ENCODE measurements at regions not wholly inside any gene's neighbourhood (a gene's known extent, or its start where the extent isn't known, plus 50 kb on each side); places are given as distances from the start of the nearest gene placed in this dataset.

- no peak for FAIRE-seq
Observed at GRCh38 chr4:23327120-23327519, 562.7 kb downstream of the PPARGC1A start.

GRCh38 chr4:23324021-23324690 is 565.7 kb downstream of the PPARGC1A start:
- no peak for FAIRE-seq

- FAIRE-seq = no peak
Observed at GRCh38 chr4:23323436-23323835, 566.4 kb downstream of the PPARGC1A start.

- no peak for FAIRE-seq
Observed at GRCh38 chr4:23322732-23323131, 567.1 kb downstream of the PPARGC1A start.

- FAIRE-seq = no peak
Observed at GRCh38 chr4:23320931-23321587, 568.8 kb downstream of the PPARGC1A start.

GRCh38 chr4:23312686-23313085 is 577.2 kb downstream of the PPARGC1A start:
- FAIRE-seq = no peak

- FAIRE-seq = no peak
Observed at GRCh38 chr4:23311983-23312382, 577.9 kb downstream of the PPARGC1A start.

- FAIRE-seq = no peak
Observed at GRCh38 chr4:23305026-23305425, 584.8 kb downstream of the PPARGC1A start.

- no peak for FAIRE-seq
Observed at GRCh38 chr4:23298371-23298770, 591.5 kb downstream of the PPARGC1A start.

GRCh38 chr4:23297327-23297726 is 592.5 kb downstream of the PPARGC1A start:
- FAIRE-seq = no peak

- no peak for FAIRE-seq
Observed at GRCh38 chr4:23291139-23291538, 598.4 kb downstream of the GBA3 start.

- FAIRE-seq = no peak
Observed at GRCh38 chr4:23290656-23291055, 597.9 kb downstream of the GBA3 start.

GRCh38 chr4:23279377-23279986 is 586.7 kb downstream of the GBA3 start:
- no peak for FAIRE-seq

- no peak for FAIRE-seq
Observed at GRCh38 chr4:23278845-23279244, 586.1 kb downstream of the GBA3 start.

GRCh38 chr4:23276076-23276475 is 583.3 kb downstream of the GBA3 start:
- no peak for FAIRE-seq

GRCh38 chr4:23269566-23269965 is 576.8 kb downstream of the GBA3 start:
- FAIRE-seq = no peak

- no peak for FAIRE-seq
Observed at GRCh38 chr4:23268072-23268771, 575.5 kb downstream of the GBA3 start.

- no peak for FAIRE-seq
Observed at GRCh38 chr4:23266401-23266800, 573.7 kb downstream of the GBA3 start.

GRCh38 chr4:23260511-23260910 is 567.8 kb downstream of the GBA3 start:
- FAIRE-seq = no peak

GRCh38 chr4:23245203-23245832 is 552.6 kb downstream of the GBA3 start:
- FAIRE-seq = no peak

GRCh38 chr4:23242962-23243361 is 550.2 kb downstream of the GBA3 start:
- no peak for FAIRE-seq

GRCh38 chr4:23241408-23241807 is 548.7 kb downstream of the GBA3 start:
- no peak for FAIRE-seq

- FAIRE-seq = no peak
Observed at GRCh38 chr4:23238848-23239247, 546.1 kb downstream of the GBA3 start.
